Effector memory CD8-positive, alpha-beta T cell (primary cell): ENCODE measurements at regions not wholly inside any gene's neighbourhood (a gene's known extent, or its start where the extent isn't known, plus 50 kb on each side); places are given as distances from the start of the nearest gene placed in this dataset.

ENCODE experiments used
- ATAC-seq: fragments of 150-1000 bp; cut with Tn5 transposase; replicated peaks from 2 replicates; pipeline ENCODE4 v1.10.0; 2021; ENCODE audit warnings: mild to moderate bottlenecking, moderate library complexity
- DNase-seq, 3 experiments: peaks; one replicate each; pipeline ENCODE4 v3.0.0; 2021
- H3K27ac Mint-ChIP-seq, 2 donors: one replicate each; pipeline ENCODE4 v1.8.0; 2022; ENCODE audit warnings: mild to moderate bottlenecking in 2 of 2, mixed read lengths in 2 of 2, moderate library complexity in 2 of 2
- H3K27me3 Mint-ChIP-seq, 2 donors: one replicate each; pipeline ENCODE4 v1.8.0; 2022; ENCODE audit warnings: mixed read lengths in 2 of 2
- H3K36me3 Mint-ChIP-seq: one replicate; pipeline ENCODE4 v1.8.0; 2022; ENCODE audit warnings: mild to moderate bottlenecking, moderate library complexity, mixed read lengths; ENCODE audit not compliant: insufficient read depth
- H3K4me1 Mint-ChIP-seq, 2 donors: one replicate each; pipeline ENCODE4 v1.8.0; 2022; ENCODE audit warnings: low read depth in 2 of 2, mixed read lengths in 2 of 2
- H3K4me3 Mint-ChIP-seq, 2 donors: one replicate each; pipeline ENCODE4 v1.8.0; 2022; ENCODE audit warnings: mild to moderate bottlenecking in 2 of 2, mixed read lengths in 2 of 2, moderate library complexity in 2 of 2
- H3K9me3 Mint-ChIP-seq, 2 donors: one replicate each; pipeline ENCODE4 v1.8.0; 2022; ENCODE audit warnings: mixed read lengths in 2 of 2

- no peaks in the 10 kb centered on the region for H3K36me3 Mint-ChIP-seq
- DNase-seq: no peak
- no peaks in the 10 kb centered on the region for H3K27me3 Mint-ChIP-seq
- no peak overlapping the region for H3K27ac Mint-ChIP-seq
- ATAC-seq: no peak
- no peaks in the 10 kb centered on the region for H3K4me1 Mint-ChIP-seq
- peaks cover 0 to 7% of the 10 kb centered on the region in 2 donors for H3K9me3 Mint-ChIP-seq
- H3K4me3 Mint-ChIP-seq: no peak overlapping the region
These were observed 156.7 kb upstream of the NRSN1 start for GRCh38 chr6:23969344-23969743.

- ATAC-seq (no peak), DNase-seq (no peak)
- H3K9me3 Mint-ChIP-seq: peaks cover 0 to 7% of the 10 kb centered on the region in 2 donors
- no peak overlapping the region for H3K4me3 Mint-ChIP-seq
- no peak overlapping the region for H3K27ac Mint-ChIP-seq
- no peaks in the 10 kb centered on the region for H3K4me1 Mint-ChIP-seq
- no peaks in the 10 kb centered on the region for H3K36me3 Mint-ChIP-seq
- no peaks in the 10 kb centered on the region for H3K27me3 Mint-ChIP-seq
These were observed 148.3 kb upstream of the NRSN1 start for GRCh38 chr6:23977706-23978105.

DNA sequence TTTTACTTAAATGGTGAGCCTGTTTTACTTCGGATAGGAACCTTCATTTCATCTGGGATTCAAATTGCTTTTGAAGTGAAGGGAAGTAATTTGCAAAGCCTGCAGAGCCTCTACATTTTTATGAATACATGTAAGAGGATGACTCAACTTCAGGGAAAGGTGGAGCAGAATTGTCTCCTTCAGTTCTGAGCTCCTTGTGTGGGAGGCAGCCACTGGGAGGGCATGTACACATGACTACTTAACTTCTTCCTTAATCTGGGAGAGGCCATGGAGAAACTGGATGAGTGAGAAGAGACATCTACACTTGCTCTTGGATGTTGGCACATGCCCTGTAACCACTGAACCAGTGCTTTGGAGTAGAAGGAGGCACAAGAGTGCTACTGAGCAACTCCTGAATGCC, 145.1 kb upstream of the NRSN1 start:
- H3K36me3 Mint-ChIP-seq: no peaks in the 10 kb centered on the region
- H3K4me3 Mint-ChIP-seq: no peak overlapping the region
- peaks cover 3 to 7% of the 10 kb centered on the region in 2 donors for H3K9me3 Mint-ChIP-seq
- H3K4me1 Mint-ChIP-seq: no peaks in the 10 kb centered on the region
- H3K27me3 Mint-ChIP-seq: no peaks in the 10 kb centered on the region
- H3K27ac Mint-ChIP-seq: no peak overlapping the region
- no peak for ATAC-seq
- DNase-seq: no peak

DNA sequence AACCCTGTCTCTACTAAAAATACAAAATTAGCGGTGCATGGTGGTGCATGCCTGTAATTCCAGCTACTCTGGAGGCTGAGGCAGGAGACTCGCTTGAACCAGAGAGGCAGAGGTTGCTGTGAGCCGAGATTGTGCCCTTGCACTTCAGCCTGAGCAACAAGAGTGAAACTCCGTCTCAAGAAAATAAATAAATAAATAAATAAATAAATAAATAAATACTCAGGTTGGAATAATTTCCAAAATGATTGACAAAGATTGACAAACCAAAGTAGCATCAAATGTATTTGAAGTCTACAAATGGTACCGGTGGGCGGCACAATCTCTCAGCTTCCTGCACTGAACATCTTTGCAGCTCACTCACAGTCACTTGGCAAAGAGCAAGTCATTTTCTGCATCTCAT, 144.1 kb upstream of the NRSN1 start:
- H3K36me3 Mint-ChIP-seq: no peaks in the 10 kb centered on the region

DNA sequence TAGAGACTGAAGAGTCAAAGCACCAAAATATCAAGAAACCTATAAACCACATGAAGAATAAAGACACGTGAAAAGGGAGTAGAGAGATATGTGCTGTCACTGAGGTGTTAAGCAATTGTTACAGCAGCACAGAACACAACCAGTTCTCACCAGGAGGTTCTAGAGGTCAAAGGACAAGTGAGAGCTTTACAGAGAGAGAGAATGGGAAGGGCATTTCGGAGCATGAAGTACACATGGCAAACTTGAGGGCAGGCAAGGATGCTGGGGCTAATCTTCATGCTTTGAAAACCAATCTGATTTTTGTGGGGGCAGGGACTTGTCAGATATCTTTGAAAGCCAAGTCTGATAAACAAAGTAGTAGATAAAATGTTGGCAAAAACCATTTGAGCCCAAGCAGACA, 142.3 kb upstream of the NRSN1 start:
- Mint-ChIP-seq H3K4me3 (no peak overlapping the region), H3K27me3 (no peaks in the 10 kb centered on the region), H3K36me3 (no peaks in the 10 kb centered on the region), H3K4me1 (no peaks in the 10 kb centered on the region), H3K27ac (no peak overlapping the region), H3K9me3 (peaks cover 3% of the 10 kb centered on the region in 2 donors)
- no peak for DNase-seq
- no peak for ATAC-seq

More for the DNA sequence above, 144.1 kb upstream of the NRSN1 start:
- Mint-ChIP-seq H3K27me3 (no peaks in the 10 kb centered on the region), H3K9me3 (peaks cover 3 to 7% of the 10 kb centered on the region in 2 donors), H3K4me1 (no peaks in the 10 kb centered on the region), H3K4me3 (no peak overlapping the region), H3K27ac (no peak overlapping the region)
- DNase-seq (no peak), ATAC-seq (no peak)

GRCh38 chr6:23985015-23985414, 141.0 kb upstream of the NRSN1 start:
- no peak overlapping the region for H3K4me3 Mint-ChIP-seq
- H3K4me1 Mint-ChIP-seq: no peaks in the 10 kb centered on the region
- no peak overlapping the region for H3K27ac Mint-ChIP-seq
- H3K27me3 Mint-ChIP-seq: no peaks in the 10 kb centered on the region
- no peaks in the 10 kb centered on the region for H3K36me3 Mint-ChIP-seq
- no peak for DNase-seq
- peaks cover 0 to 3% of the 10 kb centered on the region in 2 donors for H3K9me3 Mint-ChIP-seq
- ATAC-seq: no peak

GRCh38 chr6:23989885-23990533, 136.0 kb upstream of the NRSN1 start:
- H3K36me3 Mint-ChIP-seq: no peaks in the 10 kb centered on the region
- H3K27me3 Mint-ChIP-seq: no peaks in the 10 kb centered on the region
- no peak overlapping the region for H3K27ac Mint-ChIP-seq
- H3K9me3 Mint-ChIP-seq: no peaks in the 10 kb centered on the region
- H3K4me1 Mint-ChIP-seq: no peaks in the 10 kb centered on the region
- DNase-seq (no peak), ATAC-seq (no peak)
- no peak overlapping the region for H3K4me3 Mint-ChIP-seq

DNA sequence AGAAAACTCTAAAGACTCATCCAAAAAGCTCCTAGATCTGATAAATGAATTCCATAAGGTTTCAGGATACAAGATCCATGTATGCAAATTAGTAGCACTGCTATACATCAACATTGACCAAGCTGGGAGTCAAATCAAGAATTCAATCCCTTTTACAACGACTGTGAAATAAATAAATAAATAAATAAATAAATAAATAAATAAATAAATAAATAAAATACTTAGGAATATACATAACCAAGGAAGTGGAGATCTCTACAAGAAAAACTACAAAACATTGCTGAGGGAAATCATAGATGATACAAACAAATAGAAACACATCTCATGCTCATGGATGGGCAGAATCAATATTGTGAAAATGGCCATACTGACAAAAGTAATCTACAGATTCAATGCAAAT, 132.0 kb upstream of the NRSN1 start:
- Mint-ChIP-seq H3K4me1 (no peaks in the 10 kb centered on the region), H3K27ac (no peak overlapping the region), H3K27me3 (no peaks in the 10 kb centered on the region), H3K4me3 (no peak overlapping the region), H3K36me3 (no peaks in the 10 kb centered on the region), H3K9me3 (peaks cover 0 to 2% of the 10 kb centered on the region in 2 donors)
- DNase-seq (no peak), ATAC-seq (no peak)

DNA sequence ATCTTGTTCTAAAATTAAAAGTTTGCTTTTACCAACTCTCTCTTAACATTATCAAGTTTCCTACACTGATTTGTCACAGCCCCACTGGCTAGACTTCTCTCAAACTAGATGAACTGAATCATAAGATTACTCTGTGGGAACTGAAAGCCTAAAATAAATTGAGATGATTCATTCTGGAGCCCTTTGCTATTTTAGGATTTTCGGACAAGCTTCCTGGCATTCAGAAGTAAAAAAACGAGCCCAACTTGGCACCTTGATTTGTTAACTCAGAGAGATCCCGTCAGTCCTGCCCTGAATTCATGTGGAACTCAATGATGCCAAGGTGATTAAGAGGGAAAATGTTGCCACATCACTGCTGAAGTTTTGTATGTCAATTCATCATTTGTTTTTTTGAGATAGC, 122.0 kb upstream of the NRSN1 start:
- Mint-ChIP-seq H3K27ac (no peak overlapping the region), H3K36me3 (no peaks in the 10 kb centered on the region)
- ATAC-seq: no peak

DNA sequence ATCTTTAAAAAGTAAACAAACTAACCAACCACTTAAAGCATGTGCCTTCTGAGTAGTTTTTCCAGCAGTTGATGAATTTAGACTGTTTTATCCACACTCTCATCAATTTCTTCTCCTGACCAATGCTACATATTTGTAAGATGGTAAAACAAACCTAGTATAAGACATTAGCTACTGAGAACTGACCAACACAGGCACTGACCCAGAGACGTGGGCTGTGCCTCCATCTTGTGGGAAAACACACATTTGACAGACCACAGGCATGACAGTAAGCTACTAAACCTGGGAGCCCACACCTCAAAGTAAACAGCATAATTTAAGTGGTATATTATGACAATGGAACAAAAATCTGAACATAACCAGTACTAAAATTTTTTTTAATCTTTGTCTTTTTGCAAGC, 121.4 kb upstream of the NRSN1 start:
- no peak for ATAC-seq
- Mint-ChIP-seq H3K27ac (no peak overlapping the region), H3K4me1 (no peaks in the 10 kb centered on the region), H3K27me3 (no peaks in the 10 kb centered on the region), H3K36me3 (no peaks in the 10 kb centered on the region), H3K4me3 (no peak overlapping the region), H3K9me3 (peaks cover 0 to 2% of the 10 kb centered on the region in 2 donors)
- no peak for DNase-seq

More for the DNA sequence above, 122.0 kb upstream of the NRSN1 start:
- no peak for DNase-seq
- Mint-ChIP-seq H3K4me1 (no peaks in the 10 kb centered on the region), H3K9me3 (peaks cover 0 to 2% of the 10 kb centered on the region in 2 donors), H3K27me3 (no peaks in the 10 kb centered on the region), H3K4me3 (no peak overlapping the region)

- Mint-ChIP-seq H3K36me3 (no peaks in the 10 kb centered on the region), H3K27me3 (no peaks in the 10 kb centered on the region), H3K4me3 (no peak overlapping the region), H3K4me1 (no peaks in the 10 kb centered on the region), H3K9me3 (peaks cover 2 to 5% of the 10 kb centered on the region in 2 donors), H3K27ac (no peak overlapping the region)
- ATAC-seq (no peak), DNase-seq (no peak)
These were observed 119.8 kb upstream of the NRSN1 start for GRCh38 chr6:24006254-24006653.

- peaks cover 2 to 7% of the 10 kb centered on the region in 2 donors for H3K9me3 Mint-ChIP-seq
- H3K27me3 Mint-ChIP-seq: no peaks in the 10 kb centered on the region
- no peak overlapping the region for H3K4me3 Mint-ChIP-seq
- H3K27ac Mint-ChIP-seq: no peak overlapping the region
- DNase-seq (no peak), ATAC-seq (no peak)
- H3K4me1 Mint-ChIP-seq: no peaks in the 10 kb centered on the region
- H3K36me3 Mint-ChIP-seq: no peaks in the 10 kb centered on the region
These were observed 116.7 kb upstream of the NRSN1 start for GRCh38 chr6:24009319-24009718.

GRCh38 chr6:24010133-24010532, 115.9 kb upstream of the NRSN1 start:
- no peaks in the 10 kb centered on the region for H3K36me3 Mint-ChIP-seq
- H3K9me3 Mint-ChIP-seq: peaks cover 2 to 7% of the 10 kb centered on the region in 2 donors
- H3K27ac Mint-ChIP-seq: no peak overlapping the region

DNA sequence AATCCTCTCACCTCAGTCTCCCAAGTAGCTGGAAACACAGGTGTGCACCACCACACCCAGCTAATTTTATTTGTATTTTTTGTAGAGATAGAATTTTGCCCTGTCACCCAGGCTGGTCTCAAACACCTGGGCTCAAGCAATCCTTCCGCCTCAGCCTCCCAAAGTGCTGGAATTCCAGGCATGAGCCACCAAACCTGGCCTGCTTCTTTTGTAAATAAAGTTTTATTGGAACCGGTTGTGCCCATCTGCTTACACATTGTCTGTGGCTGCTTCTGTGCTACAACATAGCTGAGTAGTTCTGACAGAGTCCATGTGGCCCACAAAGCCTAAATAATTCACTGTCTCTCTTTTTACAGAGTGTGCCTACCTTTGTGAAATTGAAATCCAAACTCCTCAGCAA, 109.7 kb upstream of the NRSN1 start:
- Mint-ChIP-seq H3K4me3 (no peak overlapping the region), H3K4me1 (no peaks in the 10 kb centered on the region)

More at GRCh38 chr6:24010133-24010532, 115.9 kb upstream of the NRSN1 start:
- Mint-ChIP-seq H3K27me3 (no peaks in the 10 kb centered on the region), H3K4me3 (no peak overlapping the region), H3K4me1 (no peaks in the 10 kb centered on the region)
- ATAC-seq (no peak), DNase-seq (no peak)

More for the DNA sequence above, 109.7 kb upstream of the NRSN1 start:
- no peak overlapping the region for H3K27ac Mint-ChIP-seq
- no peaks in the 10 kb centered on the region for H3K27me3 Mint-ChIP-seq
- no peak for ATAC-seq
- H3K9me3 Mint-ChIP-seq: peaks cover 2 to 11% of the 10 kb centered on the region in 2 donors
- no peaks in the 10 kb centered on the region for H3K36me3 Mint-ChIP-seq
- DNase-seq: no peak
